Osteocyte (in vitro differentiated cells): ENCODE measurements at regions not wholly inside any gene's neighbourhood (a gene's known extent, or its start where the extent isn't known, plus 50 kb on each side); places are given as distances from the start of the nearest gene placed in this dataset.

Source experiments
- DNase-seq: peaks from one replicate; pipeline ENCODE4 v3.0.0; 2021; ENCODE audit warnings: mixed read lengths; ENCODE audit not compliant: unreplicated experiment; ENCODE audit errors: extremely low spot score
- H3K27ac Mint-ChIP-seq: one replicate; pipeline ENCODE4 v1.8.0; 2021; ENCODE audit warnings: mild to moderate bottlenecking, mixed read lengths; ENCODE audit not compliant: unreplicated experiment
- H3K27me3 Mint-ChIP-seq: one replicate; pipeline ENCODE4 v1.8.0; 2021; ENCODE audit warnings: mixed read lengths; ENCODE audit not compliant: unreplicated experiment
- H3K36me3 Mint-ChIP-seq: one replicate; pipeline ENCODE4 v1.8.0; 2021; ENCODE audit warnings: mixed read lengths; ENCODE audit not compliant: unreplicated experiment
- H3K4me1 Mint-ChIP-seq: one replicate; pipeline ENCODE4 v1.8.0; 2021; ENCODE audit warnings: mixed read lengths; ENCODE audit not compliant: unreplicated experiment
- H3K4me3 Mint-ChIP-seq: one replicate; pipeline ENCODE4 v1.8.0; 2021; ENCODE audit warnings: mild to moderate bottlenecking, moderate library complexity, mixed read lengths; ENCODE audit not compliant: unreplicated experiment
- H3K9me3 Mint-ChIP-seq: one replicate; pipeline ENCODE4 v1.8.0; 2021; ENCODE audit warnings: mixed read lengths; ENCODE audit not compliant: unreplicated experiment
- CTCF ChIP-seq: fragments of 200-600 bp; sonication (generic); IDR thresholded peaks from 2 replicates; pipeline ENCODE4 v1.5.0; 2021; ENCODE audit warnings: antibody characterized with exemption, mild to moderate bottlenecking, moderate library complexity

GRCh38 chr2:18077704-18078103 lies 199.2 kb downstream of the KCNS3 start:
- Mint-ChIP-seq H3K9me3 (peaks cover 16% of the 10 kb centered on the region), H3K36me3 (no peaks in the 10 kb centered on the region), H3K4me1 (no peaks in the 10 kb centered on the region), H3K4me3 (no peak overlapping the region), H3K27ac (no peak overlapping the region), H3K27me3 (no peaks in the 10 kb centered on the region)
- no peak for TF ChIP-seq CTCF
- DNase-seq: no peak

GRCh38 chr2:18077231-18077630 lies 198.8 kb downstream of the KCNS3 start:
- H3K4me1 Mint-ChIP-seq: no peaks in the 10 kb centered on the region
- no peaks in the 10 kb centered on the region for H3K27me3 Mint-ChIP-seq
- H3K27ac Mint-ChIP-seq: no peak overlapping the region
- H3K4me3 Mint-ChIP-seq: no peak overlapping the region
- H3K9me3 Mint-ChIP-seq: peaks cover 13% of the 10 kb centered on the region
- H3K36me3 Mint-ChIP-seq: no peaks in the 10 kb centered on the region
- TF ChIP-seq CTCF: no peak
- DNase-seq: no peak

- H3K9me3 Mint-ChIP-seq: peaks cover 10% of the 10 kb centered on the region
- H3K27ac Mint-ChIP-seq: no peak overlapping the region
- no peak for DNase-seq
- H3K4me1 Mint-ChIP-seq: no peaks in the 10 kb centered on the region
- no peaks in the 10 kb centered on the region for H3K36me3 Mint-ChIP-seq
- no peak for TF ChIP-seq CTCF
- H3K27me3 Mint-ChIP-seq: no peaks in the 10 kb centered on the region
- H3K4me3 Mint-ChIP-seq: no peak overlapping the region
Observed at GRCh38 chr2:18074476-18074875, 196.0 kb downstream of the KCNS3 start.

GRCh38 chr2:18073601-18074000 lies 195.1 kb downstream of the KCNS3 start:
- no peak for TF ChIP-seq CTCF
- H3K27ac Mint-ChIP-seq: no peak overlapping the region
- peaks cover 4% of the 10 kb centered on the region for H3K9me3 Mint-ChIP-seq
- DNase-seq: no peak
- H3K36me3 Mint-ChIP-seq: no peaks in the 10 kb centered on the region
- no peaks in the 10 kb centered on the region for H3K4me1 Mint-ChIP-seq
- H3K4me3 Mint-ChIP-seq: no peak overlapping the region
- H3K27me3 Mint-ChIP-seq: no peaks in the 10 kb centered on the region

GRCh38 chr2:18067588-18068384 lies 189.3 kb downstream of the KCNS3 start:
- Mint-ChIP-seq H3K4me1 (no peaks in the 10 kb centered on the region), H3K9me3 (peaks cover 10% of the 10 kb centered on the region), H3K27me3 (no peaks in the 10 kb centered on the region), H3K4me3 (no peak overlapping the region), H3K36me3 (no peaks in the 10 kb centered on the region), H3K27ac (no peak overlapping the region)
- TF ChIP-seq CTCF: no peak
- no peak for DNase-seq
